ENCODE measurements at regions not wholly inside any gene's neighbourhood (a gene's known extent, or its start where the extent isn't known, plus 50 kb on each side); places are given as distances from the start of the nearest gene placed in this dataset.

DNA sequence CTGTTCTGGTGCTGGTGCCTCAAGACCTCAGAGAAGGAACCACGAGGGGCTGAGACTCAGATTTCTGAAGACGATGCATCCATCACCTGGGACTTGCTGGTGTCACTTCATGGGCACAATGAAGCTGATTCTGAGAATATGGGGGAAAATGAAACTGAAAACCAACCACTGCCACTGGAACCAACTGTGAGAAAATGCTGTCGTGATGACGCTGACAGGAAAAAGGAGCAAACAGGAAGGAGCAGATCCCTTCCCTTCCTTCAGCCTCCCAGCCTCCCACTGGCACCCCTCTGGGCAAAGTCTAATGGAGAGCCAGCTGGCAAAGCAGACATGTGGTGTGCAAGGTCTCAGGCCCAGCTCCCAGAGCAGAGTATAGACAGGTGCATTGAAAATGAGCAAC lies 109.7 kb downstream of the FOXI3 start:
- H3K4me3 ChIP-seq (ENCODE audit: insufficient read depth, low read depth, low read length) = no peak overlapping the region
- dilution Hi-C loops (cut with HindIII; ENCODE audit: low sequenced_read_pairs, unreplicated experiment) (no loop called here), in situ Hi-C loops (cut with MboI; ENCODE audit: low sequenced_read_pairs) (no loop called here), intact Hi-C loops (cut with micrococcal nuclease) (no loop called here)
- H3K23ac ChIP-seq (ENCODE audit: low read depth, low read length) = no peak overlapping the region
- no peak overlapping the region for H2AK5ac ChIP-seq (ENCODE audit: low read depth, low read length)
- peaks cover 2% of the 10 kb centered on the region; the same call in 1 of the 2 replicates for H3K9me3 ChIP-seq (ENCODE audit: control insufficient read depth, insufficient read depth, low read length)
- no peak overlapping the region for H3K4ac ChIP-seq (ENCODE audit: low read depth, low read length)
- H2AK9ac ChIP-seq (replicated peaks; ENCODE audit: low read depth, low read length, poor library complexity) = no peak overlapping the region
- H3K4me2 ChIP-seq (ENCODE audit: low read depth, low read length) = no peak overlapping the region
- CTCF ChIA-PET = no interaction called here
- H3K14ac ChIP-seq (replicated peaks; ENCODE audit: low read depth, low read length) = no peak overlapping the region
- H3K79me1 ChIP-seq (ENCODE audit: low read depth in 1 of 2, low read length in 2 of 2) = no peaks in the 10 kb centered on the region
- no peak overlapping the region for H2BK15ac ChIP-seq (ENCODE audit: low read depth, low read length)
- no peak overlapping the region for H4K8ac ChIP-seq (ENCODE audit: low read depth in 2 of 2, low read length in 2 of 2)
- no peaks in the 10 kb centered on the region for H4K20me1 ChIP-seq (ENCODE audit: insufficient read depth, low read length)
- no peaks in the 10 kb centered on the region for H3K9me1 ChIP-seq (ENCODE audit: insufficient read depth, low read length)
- no peak overlapping the region for H2AFZ ChIP-seq (replicated peaks; ENCODE audit: low read length, poor library complexity)
- no peak overlapping the region for H2BK5ac ChIP-seq (ENCODE audit: low read depth, low read length, poor library complexity, severe bottlenecking)
- POLR2A ChIA-PET (ENCODE audit: unreplicated experiment) = no interaction called here
- H3K4me1 ChIP-seq (ENCODE audit: control insufficient read depth, insufficient read depth, low read length) = no peaks in the 10 kb centered on the region
- no peaks in the 10 kb centered on the region for H3K36me3 ChIP-seq (ENCODE audit: control insufficient read depth, insufficient read depth, low read length)
- H3K27me3 ChIP-seq (ENCODE audit: control insufficient read depth, insufficient read depth, low read length) = no peaks in the 10 kb centered on the region
- H4K91ac ChIP-seq (ENCODE audit: insufficient read depth, low read depth, low read length) = no peak overlapping the region
- H3K9ac ChIP-seq (ENCODE audit: low read depth, low read length) = no peak overlapping the region
- H3K18ac ChIP-seq (ENCODE audit: low read depth, low read length) = no peak overlapping the region
- H2BK20ac ChIP-seq (ENCODE audit: low read depth, low read length) = no peak overlapping the region
- no TSS peak for BruUV-seq (replicated peaks)
- no peak overlapping the region for H2BK120ac ChIP-seq (ENCODE audit: low read depth, low read length)
- no peak overlapping the region for H3K27ac ChIP-seq (ENCODE audit: insufficient read depth, low read length)
- DNase-seq (no peak), ATAC-seq (ENCODE audit: low read depth) (no peak)
- TF ChIP-seq FOS (IDR thresholded peaks at IDR 0.05; ENCODE audit: low read depth, low read length) (no peak), RAD21 (IDR thresholded peaks at IDR 0.05; ENCODE audit: low read length) (no peak), POLR2A (IDR thresholded peaks at IDR 0.05; ENCODE audit: low read depth, low read length) (no peak), CHD1 (IDR thresholded peaks at IDR 0.05; ENCODE audit: low read depth, low read length) (no peak), BHLHE40 (IDR thresholded peaks at IDR 0.05; ENCODE audit: low read depth, low read length) (no peak), CEBPB (IDR thresholded peaks at IDR 0.05; ENCODE audit: low read depth, low read length) (no peak), SMC3 (IDR thresholded peaks at IDR 0.05; ENCODE audit: low read depth, low read length) (no peak), MAZ (IDR thresholded peaks at IDR 0.05; ENCODE audit: borderline replicate concordance, low read depth, low read length) (no peak), RCOR1 (IDR thresholded peaks at IDR 0.05; ENCODE audit: insufficient replicate concordance, low read length) (no peak), RFX5 (IDR thresholded peaks at IDR 0.05; ENCODE audit: low read depth, low read length) (no peak), MAFK (IDR thresholded peaks at IDR 0.05; ENCODE audit: low read depth, low read length) (no peak), MXI1 (IDR thresholded peaks at IDR 0.05; ENCODE audit: borderline replicate concordance, low read depth, low read length) (no peak), USF2 (IDR thresholded peaks at IDR 0.05; ENCODE audit: low read depth, low read length) (no peak), NFE2L2 (IDR thresholded peaks at IDR 0.05; ENCODE audit: low read depth, low read length) (no peak)
- TF ChIP-seq, protein P1, sequence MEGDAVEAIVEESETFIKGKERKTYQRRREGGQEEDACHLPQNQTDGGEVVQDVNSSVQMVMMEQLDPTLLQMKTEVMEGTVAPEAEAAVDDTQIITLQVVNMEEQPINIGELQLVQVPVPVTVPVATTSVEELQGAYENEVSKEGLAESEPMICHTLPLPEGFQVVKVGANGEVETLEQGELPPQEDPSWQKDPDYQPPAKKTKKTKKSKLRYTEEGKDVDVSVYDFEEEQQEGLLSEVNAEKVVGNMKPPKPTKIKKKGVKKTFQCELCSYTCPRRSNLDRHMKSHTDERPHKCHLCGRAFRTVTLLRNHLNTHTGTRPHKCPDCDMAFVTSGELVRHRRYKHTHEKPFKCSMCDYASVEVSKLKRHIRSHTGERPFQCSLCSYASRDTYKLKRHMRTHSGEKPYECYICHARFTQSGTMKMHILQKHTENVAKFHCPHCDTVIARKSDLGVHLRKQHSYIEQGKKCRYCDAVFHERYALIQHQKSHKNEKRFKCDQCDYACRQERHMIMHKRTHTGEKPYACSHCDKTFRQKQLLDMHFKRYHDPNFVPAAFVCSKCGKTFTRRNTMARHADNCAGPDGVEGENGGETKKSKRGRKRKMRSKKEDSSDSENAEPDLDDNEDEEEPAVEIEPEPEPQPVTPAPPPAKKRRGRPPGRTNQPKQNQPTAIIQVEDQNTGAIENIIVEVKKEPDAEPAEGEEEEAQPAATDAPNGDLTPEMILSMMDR (conservative IDR thresholded peaks at IDR 0.05; ENCODE audit: low read depth, low read length) = no peak
- TF ChIP-seq, protein P2, sequence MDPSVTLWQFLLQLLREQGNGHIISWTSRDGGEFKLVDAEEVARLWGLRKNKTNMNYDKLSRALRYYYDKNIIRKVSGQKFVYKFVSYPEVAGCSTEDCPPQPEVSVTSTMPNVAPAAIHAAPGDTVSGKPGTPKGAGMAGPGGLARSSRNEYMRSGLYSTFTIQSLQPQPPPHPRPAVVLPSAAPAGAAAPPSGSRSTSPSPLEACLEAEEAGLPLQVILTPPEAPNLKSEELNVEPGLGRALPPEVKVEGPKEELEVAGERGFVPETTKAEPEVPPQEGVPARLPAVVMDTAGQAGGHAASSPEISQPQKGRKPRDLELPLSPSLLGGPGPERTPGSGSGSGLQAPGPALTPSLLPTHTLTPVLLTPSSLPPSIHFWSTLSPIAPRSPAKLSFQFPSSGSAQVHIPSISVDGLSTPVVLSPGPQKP (IDR thresholded peaks at IDR 0.05; ENCODE audit: borderline replicate concordance, low read depth, low read length) = no peak
- 0% methylated on average over 2 of the region's 4 CpGs; no CpG with 5 or more reads in 1 of the 2 experiments for WGBS, 2 experiments (ENCODE audit: extremely low coverage in 2 of 2, insufficient read length in 1 of 2)
- H3K56ac ChIP-seq (ENCODE audit: extremely low read depth, insufficient read depth, low read length) = no peak overlapping the region
- H4K5ac ChIP-seq (ENCODE audit: low read depth, low read length) = no peak overlapping the region
